ENCODE measurements at regions not wholly inside any gene's neighbourhood (a gene's known extent, or its start where the extent isn't known, plus 50 kb on each side); places are given as distances from the start of the nearest gene placed in this dataset.

DNA sequence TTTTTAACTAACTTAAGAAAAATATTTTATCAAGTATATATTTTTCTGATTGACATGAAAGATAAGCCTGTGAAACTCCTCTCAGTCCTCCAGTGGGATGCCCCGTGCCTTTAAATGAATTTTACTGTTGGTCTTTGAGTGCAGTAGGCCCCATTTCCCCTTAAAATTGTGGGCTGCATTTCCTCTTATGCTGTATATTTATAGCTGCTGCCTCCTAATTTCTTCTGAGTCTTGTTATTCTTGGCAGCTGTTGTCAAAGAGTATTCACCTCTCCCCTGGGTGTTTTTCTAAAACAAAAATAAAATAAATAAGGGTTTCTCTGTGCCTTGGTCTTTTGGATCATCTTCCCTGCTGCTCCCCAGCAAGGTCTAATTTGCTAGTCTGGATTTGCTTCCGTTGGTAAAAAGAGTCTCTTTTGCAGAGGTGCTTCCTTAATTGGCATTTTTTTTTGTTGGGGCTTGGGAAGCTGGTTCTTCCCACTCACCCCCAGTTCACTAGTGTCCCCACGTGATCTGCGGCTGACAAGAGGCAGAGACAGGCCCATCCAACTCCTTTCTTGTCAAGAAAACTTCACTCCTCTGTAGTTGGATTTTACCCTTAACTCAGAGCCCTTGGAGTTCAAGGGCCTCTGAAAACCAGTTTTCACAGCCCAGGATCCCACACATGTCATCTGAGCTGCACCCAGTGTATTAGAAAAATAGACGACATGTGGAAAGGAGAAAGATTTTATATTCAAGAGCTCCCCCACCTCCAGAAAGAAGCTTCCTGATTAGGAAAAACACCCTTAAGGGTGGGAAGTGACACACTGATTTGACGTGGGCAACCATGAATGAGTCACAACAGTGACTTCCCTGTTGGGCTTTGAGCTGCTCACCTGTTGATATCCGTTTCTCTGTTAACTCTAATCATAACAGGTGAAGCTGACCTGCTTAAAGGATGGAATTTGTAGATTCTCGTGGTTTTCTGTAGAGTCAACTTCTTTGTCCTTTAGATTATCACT lies 431.5 kb downstream of the DCDC2C start:
- TF ChIP-seq, protein P1, sequence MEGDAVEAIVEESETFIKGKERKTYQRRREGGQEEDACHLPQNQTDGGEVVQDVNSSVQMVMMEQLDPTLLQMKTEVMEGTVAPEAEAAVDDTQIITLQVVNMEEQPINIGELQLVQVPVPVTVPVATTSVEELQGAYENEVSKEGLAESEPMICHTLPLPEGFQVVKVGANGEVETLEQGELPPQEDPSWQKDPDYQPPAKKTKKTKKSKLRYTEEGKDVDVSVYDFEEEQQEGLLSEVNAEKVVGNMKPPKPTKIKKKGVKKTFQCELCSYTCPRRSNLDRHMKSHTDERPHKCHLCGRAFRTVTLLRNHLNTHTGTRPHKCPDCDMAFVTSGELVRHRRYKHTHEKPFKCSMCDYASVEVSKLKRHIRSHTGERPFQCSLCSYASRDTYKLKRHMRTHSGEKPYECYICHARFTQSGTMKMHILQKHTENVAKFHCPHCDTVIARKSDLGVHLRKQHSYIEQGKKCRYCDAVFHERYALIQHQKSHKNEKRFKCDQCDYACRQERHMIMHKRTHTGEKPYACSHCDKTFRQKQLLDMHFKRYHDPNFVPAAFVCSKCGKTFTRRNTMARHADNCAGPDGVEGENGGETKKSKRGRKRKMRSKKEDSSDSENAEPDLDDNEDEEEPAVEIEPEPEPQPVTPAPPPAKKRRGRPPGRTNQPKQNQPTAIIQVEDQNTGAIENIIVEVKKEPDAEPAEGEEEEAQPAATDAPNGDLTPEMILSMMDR (conservative IDR thresholded peaks at IDR 0.05): no peak
- TF ChIP-seq EZH2 (IDR thresholded peaks at IDR 0.05; ENCODE audit: low read depth): no peak
